Activated CD8-positive, alpha-beta memory T cell treated with anti-CD3 and anti-CD28 coated beads for 4 hours (primary cell): ENCODE measurements at regions not wholly inside any gene's neighbourhood (a gene's known extent, or its start where the extent isn't known, plus 50 kb on each side); places are given as distances from the start of the nearest gene placed in this dataset.

Experiments
- DNase-seq, 2 donors: peaks; one replicate each; pipeline ENCODE4 v3.0.0-alpha.2; 2020; ENCODE audit warnings: low read depth in 2 of 2

DNA sequence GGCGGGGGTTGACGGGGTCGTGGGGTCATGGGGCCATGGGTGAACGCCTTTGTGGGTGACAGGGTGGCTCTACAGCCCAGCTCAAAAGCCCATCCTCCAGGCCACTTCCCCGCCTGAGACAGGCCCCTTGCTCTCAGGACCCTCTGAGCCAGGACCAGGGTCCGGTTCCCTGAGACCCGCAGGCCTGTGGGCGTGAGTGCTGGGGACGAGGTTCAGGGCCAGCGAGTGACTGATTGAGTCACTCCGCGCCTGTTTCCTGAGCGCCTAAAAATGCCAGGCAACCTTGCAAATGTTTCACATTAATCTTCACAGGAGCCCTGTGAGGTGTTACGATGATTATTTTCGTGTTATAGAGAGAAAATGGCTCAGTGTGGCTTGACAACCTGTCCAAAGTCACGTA is 97.8 kb downstream of the ZNF674 start:
- peak in 1 of 2 donors; percentile 1 for DNase-seq

GRCh38 chrX:46446727-46447378 is 98.4 kb downstream of the ZNF674 start:
- DNase-seq, result peak; percentile 72 to 77

DNA sequence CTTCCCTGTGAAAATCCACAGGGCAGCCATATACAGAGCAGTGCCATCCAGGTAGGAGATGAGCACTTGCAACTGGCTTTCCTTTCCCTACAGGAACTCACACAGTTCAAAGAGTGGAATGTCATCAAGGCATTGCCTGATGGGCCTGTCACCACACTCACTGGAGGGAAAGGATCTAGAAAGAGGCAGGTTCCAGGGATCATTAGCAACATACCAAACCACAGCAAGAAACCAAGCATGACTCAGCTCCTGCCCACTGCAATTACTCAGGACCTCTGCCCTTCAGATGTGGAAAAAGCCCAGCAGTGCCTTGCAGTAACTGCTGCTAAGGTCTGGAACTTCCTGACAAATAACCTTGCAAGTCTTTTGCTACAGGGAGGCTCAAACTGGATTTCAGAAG is 101.2 kb downstream of the ZNF674 start:
- no peak for DNase-seq

- no peak for DNase-seq
These were observed 108.5 kb downstream of the ZNF674 start for GRCh38 chrX:46436744-46437143.

- no peak for DNase-seq
These were observed 111.3 kb downstream of the ZNF674 start for GRCh38 chrX:46433892-46434291.

DNA sequence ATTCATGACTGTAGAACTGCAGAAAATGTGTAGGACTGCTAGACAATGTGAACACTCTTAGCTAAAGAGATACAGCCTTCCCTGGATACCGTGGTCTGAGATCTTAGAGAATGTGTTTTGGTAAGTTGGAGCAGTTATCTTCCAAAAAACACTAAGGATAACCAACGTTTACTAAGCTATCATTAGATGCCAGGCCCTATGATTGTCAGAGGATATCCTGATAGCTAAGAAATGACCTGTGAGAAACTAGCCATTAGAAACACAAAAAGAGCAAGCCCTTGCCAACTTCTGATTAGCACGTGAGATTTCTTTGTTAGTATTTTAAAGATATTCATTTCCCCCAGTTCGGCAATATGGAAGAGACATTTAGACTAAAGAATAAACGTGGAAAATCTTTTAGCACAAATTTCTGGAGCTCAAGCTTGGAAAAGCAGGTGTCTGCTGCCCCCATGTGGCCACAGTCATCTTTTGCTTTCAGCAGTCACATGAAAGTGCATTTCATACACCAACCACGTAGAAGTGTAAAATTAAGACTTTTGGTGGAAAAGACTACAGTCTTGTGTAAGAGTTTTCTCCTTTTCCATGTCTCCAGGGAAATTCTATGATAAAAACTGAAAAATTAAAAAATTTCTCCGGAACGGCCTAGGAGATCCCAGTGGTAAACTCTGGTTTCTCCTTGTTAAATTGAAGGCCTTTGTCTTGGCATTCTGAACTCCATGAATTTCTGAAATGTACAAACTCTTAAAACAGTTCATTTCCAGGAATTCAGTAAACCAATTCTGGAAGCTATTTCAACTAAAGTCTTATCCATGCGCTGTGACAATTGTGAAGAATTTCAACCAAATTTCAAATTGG is 136.4 kb downstream of the ZNF674 start:
- peak; percentile 36 to 51 for DNase-seq

DNA sequence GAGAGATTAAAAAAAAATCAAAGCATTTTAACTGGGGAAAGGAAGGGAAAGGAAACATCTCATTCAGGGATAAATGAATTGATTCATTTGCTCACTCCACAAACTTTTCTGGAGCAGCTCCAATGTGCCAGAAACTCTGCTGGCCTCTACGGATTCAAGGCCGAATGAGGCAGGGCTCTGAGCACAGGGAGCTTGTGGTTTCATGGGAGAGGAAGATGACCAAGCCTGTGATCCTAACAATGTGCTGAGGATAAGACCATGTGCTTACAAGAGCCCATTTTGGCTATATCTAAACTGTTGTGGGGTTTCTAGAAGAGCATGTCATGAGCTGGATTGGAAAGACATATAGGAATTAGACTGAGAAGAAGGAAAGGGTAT is 137.5 kb downstream of the ZNF674 start:
- DNase-seq, result no peak

DNA sequence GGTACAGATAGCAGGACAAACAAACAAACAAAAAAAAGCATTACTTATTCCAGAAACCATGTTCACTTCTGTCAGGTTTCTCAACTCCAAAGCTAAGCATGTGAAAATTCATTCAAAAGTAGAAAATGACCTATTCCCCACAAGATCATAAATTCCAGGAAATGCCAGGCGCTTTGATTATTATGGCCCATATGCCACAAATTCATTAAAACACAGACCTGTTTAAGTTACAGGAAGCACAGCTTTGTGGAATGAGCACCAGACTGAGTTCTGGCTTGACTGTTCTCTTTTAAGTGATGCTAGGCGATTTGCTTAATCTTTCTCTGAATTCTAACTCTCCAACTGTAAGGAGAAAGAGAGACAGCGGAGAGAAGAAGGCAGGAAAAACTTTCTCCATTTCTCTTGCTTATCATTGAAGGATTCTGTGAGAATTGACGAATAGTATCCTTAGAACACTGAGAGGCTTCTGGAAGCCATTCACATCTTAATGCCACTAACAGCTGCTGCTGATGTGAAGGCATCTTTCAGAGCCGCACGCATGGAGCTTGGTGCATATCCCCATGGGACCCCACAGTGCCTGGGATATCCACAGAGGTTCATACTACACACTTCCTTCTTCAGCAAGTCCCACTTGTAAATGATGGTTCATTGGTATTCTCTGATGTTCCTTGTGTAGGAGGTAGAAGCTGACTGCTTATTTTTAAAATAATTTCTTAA is 138.0 kb downstream of the ZNF674 start:
- no peak for DNase-seq

- DNase-seq, result no peak
These were observed 140.4 kb downstream of the ZNF674 start for GRCh38 chrX:46404774-46405173.

DNA sequence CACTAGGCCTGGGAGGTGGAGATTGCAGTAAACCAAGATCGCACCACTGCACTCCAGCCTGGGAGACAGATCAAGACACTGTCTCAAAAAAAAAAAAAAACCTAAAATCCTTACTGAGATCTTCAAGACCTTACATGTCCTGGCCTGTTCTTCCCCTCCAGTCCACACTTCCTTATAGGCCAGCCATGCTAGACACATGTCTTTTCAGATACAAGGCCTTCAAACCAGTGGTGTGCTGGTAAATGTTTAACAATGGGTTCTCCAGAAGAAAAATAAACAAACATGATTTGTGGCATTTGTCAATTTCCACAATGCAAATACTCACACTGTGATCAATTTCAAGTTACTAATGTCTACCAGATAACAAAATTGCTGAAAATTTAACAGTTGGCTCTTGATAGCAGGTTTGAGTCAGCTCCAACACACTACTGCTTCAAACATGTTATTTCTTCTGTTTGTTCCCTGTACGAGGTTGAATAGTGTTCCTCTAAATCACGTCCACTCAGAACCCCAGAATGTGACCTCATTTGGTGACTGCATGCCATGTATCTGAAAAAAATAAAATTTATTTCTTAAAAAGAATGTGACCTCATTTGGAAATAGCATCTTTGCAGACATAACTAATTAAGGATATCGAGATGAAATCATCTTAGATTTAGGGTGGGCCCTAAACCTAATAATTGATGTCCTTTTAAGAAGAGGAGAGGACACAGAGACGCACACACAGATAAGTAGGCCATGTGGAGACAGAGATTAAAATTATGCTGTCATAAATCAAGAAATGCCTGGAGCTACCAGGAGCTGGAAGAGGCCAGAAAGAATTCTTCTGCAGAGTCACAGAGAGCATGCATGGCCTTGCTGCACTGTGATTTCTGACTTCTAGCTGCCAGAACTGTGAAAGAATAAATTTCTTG is 144.4 kb downstream of the ZNF674 start:
- no peak for DNase-seq

DNA sequence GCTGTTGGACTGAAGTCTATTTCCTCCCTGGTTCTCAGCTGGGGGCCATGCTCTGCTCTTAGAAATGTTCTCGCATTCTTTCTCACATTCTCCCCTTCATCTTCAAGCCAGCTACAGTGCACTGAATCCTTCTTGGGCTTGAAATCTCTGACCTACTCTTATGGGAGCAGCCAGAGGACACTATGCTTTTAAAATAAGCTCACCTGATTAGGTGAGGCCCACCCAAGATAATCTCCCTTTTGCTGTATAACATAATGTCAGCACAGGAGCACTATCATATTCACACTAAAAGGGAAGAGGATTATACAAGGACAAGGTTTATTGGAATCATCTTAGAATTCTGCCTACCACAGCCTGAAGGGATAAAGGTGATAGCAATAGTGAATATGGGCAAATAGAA is 146.3 kb downstream of the ZNF674 start:
- DNase-seq, result no peak

GRCh38 chrX:46398126-46398525 is 147.1 kb downstream of the ZNF674 start:
- DNase-seq, result no peak

GRCh38 chrX:46386511-46386910 is 158.7 kb downstream of the ZNF674 start:
- no peak for DNase-seq

- DNase-seq, result no peak
These were observed 162.2 kb downstream of the ZNF674 start for GRCh38 chrX:46383006-46383405.

DNA sequence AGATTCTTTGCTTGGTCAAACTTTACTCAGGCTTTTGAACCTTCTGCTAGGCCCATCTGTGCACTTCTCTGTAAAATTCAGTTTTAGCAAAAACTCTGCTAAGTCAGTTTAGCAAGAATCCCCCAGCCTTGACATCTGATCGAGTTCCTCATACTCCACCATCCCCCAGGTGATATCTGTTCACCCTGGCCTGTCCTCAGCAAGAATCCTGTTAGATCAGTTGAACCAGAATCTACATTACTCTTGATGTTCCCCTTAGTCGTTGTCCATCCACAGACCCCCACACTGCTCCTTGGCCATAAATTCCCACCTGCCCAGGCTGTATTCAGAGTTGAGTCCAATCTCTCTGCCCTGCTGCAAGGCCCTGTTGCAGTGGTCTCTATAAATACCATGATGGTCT is 162.6 kb downstream of the ZNF674 start:
- no peak for DNase-seq

DNA sequence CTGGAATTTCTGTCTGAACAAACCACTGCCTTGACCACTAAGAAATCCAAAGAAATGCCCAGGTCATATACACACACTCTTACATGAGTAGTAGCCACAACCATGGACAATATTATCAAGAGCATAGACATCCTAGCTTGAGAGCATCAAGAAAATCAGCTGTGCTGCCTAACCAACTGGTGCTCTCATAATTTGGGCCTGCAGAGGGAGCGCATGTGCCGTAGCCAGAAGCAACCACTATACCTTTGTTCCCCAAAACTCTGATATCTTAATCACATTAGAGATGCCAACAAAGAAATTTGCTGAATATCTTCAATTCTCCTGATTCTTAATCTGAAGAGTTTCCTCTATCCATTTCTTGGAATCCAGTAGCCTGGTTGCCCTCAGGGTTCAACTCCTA is 163.6 kb downstream of the ZNF674 start:
- DNase-seq, result no peak

DNA sequence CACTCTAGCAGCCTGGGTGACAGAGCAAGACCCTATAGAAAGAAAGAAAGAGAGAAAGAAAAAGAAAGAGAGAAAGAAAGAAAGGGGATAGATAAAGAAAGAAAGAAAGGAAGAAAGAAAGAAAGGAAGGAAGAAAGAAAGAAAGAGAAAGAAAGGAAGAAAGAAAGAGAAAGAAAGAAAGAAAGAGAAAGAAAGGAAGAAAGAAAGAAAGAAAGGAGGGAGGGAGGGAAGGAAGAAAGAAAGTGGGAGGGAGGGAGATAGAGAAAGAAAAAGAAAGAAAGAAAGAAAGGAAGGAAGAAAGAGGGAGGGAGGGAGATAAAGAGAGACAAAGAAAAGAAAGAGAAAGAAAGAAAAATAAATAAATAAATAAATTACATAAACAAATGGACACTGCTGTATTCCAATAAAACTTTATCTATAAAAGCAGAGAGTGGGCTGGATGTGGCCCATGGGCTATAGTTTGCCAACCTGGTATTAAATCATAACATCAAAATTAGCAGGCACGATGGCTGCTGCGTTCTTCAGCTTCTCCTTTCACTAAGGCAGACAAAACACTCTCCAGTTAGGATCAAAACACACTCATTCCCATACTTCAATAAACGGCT is 165.0 kb downstream of the ZNF674 start:
- DNase-seq, result no peak

- DNase-seq, result peak in 1 of 2 donors; percentile 8
These were observed 168.9 kb downstream of the ZNF674 start for GRCh38 chrX:46376246-46376885.

GRCh38 chrX:46375831-46376230 is 169.4 kb downstream of the ZNF674 start:
- DNase-seq, result no peak

- DNase-seq, result no peak
These were observed 170.8 kb downstream of the ZNF674 start for GRCh38 chrX:46374371-46374770.

DNA sequence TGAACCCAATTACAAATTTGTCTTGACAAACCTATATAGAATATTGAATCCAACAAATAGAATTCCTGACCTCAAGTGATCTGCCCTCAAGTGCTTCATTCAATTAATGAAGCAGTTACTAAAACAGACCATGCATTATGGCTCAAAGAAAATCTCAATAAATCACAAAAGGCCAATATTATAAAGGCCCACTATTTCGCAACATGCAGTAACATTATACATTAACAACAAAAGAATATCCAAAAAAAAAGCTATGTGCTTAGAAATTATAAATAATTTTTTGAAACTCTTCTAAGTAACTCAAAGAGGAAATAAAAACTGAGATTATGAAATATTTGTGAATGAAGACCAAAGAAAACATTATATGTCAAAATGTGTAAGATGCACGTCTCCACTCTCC is 177.7 kb downstream of the ZNF674 start:
- no peak for DNase-seq
